NCI-H1930 (cell line): ENCODE measurements at regions not wholly inside any gene's neighbourhood (a gene's known extent, or its start where the extent isn't known, plus 50 kb on each side); places are given as distances from the start of the nearest gene placed in this dataset.
"Not testable (repeated sequence)": the region's sequence is repeated elsewhere in the genome, so short reads cannot be mapped to it uniquely, and the experiment has no call there.

Source experiments
- DNase-seq, 2 experiments: peaks; one replicate each; lab custom pipeline; 2025; lab: John Stamatoyannopoulos, UW

- DNase-seq: no peak
These were observed 98.0 kb downstream of the VCPKMT start for GRCh38 chr14:50018201-50018932.

DNA sequence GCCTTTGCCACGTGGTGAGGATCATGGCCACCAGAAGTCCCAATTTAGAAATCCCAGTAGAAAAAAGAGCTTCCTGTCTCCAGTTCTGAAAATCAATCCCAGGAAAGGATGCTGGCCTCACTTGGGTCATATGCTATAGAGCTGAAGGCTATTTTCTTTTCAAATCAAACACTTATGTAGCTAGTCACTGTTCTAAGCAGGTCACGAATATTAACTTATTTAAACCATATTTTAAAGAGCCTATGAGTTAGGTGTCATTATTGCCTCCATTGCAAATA, 97.5 kb downstream of the VCPKMT start:
- no peak for DNase-seq

- no peak for DNase-seq
These were observed 96.2 kb downstream of the VCPKMT start for GRCh38 chr14:50020184-50020583.

DNA sequence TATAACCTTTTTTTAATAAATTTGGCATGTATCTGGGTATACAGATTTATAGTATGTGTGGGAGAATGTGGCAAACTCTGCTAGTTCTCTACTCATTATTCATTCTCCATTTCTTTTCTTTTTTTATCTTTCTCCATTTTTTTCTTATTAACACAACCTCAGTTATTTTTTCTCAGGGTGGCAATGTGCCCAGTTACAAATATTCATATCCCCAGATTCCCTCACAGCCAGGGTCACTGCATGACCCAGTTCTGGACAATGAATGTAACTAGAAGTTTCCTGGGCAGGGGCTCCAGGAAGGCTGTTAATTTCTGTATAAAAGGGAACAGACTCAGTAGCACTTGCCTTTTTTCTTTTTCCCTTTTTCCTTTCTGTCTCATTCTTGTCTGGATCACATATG, 95.6 kb downstream of the VCPKMT start:
- DNase-seq: no peak

- no peak for DNase-seq
These were observed 94.9 kb downstream of the VCPKMT start for GRCh38 chr14:50021261-50022031.

DNA sequence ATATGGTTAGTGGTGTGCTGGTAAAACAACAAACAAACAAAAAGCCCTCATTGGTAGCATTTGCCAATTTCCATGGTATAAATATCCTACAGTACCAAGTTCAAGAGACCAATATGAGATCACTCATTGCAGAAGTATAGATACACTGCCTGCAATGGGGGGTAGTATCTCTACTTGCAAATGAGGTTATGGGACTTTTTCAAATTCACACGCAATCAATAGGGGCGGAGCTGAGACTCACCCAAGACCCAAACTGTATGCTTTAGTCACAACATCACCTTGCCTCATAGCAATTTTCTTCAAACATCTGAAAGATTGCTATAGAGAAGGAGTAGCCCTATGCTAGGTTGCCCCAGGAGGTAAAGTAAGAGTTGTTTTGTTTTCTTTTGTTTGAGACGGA, 93.7 kb downstream of the VCPKMT start:
- no peak for DNase-seq

- DNase-seq: no peak
These were observed 92.5 kb downstream of the VCPKMT start for GRCh38 chr14:50023671-50024490.

GRCh38 chr14:50025073-50025472, 91.3 kb downstream of the VCPKMT start:
- no peak for DNase-seq

GRCh38 chr14:50025776-50026175, 90.6 kb downstream of the VCPKMT start:
- no peak for DNase-seq

DNA sequence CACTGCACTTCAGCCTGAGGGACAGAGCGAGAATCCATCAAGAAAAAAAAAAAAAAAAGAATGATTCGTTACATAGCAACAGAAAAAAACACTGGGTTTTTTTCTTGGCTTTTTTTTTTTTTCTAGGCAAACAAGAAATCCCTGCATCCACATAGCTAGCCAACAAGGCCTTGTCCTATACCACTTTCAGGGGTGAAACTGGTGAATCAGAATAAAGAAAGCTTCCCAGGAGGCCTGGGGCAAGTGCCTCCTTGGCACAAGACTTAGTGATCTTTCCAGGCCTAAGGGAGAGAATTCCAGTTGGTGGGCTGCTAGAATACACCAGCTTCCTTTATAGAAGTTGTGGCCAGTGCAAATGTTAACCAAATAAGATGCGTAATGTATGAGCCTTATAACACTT, 90.0 kb downstream of the VCPKMT start:
- DNase-seq: no peak

DNA sequence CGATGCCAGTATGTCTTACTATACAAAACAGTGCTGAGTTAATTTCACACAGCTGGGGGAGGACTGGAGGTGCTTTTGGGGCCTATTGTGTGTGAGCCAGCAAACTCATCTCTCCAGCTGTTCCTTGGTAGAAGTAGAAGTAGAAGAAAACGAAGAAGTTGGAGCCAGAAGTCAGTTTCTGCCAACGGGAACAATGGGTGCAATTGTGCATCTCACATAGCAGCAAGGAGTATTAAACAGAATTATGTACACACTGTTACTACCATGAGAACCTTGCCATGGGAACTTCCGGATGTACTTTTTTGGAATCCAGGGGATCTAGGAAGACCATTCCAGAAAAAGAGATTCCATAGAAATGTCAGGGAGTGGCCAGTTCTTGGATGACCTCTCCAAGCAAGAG, 88.6 kb downstream of the VCPKMT start:
- no peak for DNase-seq

GRCh38 chr14:50028458-50028857, 87.9 kb downstream of the VCPKMT start:
- no peak for DNase-seq

- DNase-seq: no peak
These were observed 86.3 kb downstream of the VCPKMT start for GRCh38 chr14:50030036-50030435.

DNA sequence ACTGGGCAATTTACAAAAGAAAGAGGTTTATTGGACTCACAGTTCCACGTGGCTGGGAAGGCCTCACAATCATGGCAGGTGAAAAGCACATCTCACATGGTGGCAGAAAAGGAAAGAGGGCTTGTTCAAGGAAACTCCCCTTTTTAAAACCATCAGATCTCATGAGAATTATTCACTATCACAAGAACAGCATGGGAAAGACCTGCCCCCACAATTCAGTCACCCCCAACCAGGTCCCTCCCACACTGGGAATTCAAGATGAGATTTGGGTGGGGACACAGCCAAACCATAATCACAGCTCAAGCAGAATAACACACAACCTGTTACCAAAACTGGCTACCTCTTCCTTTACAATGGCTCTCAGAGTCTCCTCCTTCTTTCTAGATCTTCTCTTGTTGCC, 85.5 kb downstream of the VCPKMT start:
- not testable (repeated sequence) for DNase-seq

DNA sequence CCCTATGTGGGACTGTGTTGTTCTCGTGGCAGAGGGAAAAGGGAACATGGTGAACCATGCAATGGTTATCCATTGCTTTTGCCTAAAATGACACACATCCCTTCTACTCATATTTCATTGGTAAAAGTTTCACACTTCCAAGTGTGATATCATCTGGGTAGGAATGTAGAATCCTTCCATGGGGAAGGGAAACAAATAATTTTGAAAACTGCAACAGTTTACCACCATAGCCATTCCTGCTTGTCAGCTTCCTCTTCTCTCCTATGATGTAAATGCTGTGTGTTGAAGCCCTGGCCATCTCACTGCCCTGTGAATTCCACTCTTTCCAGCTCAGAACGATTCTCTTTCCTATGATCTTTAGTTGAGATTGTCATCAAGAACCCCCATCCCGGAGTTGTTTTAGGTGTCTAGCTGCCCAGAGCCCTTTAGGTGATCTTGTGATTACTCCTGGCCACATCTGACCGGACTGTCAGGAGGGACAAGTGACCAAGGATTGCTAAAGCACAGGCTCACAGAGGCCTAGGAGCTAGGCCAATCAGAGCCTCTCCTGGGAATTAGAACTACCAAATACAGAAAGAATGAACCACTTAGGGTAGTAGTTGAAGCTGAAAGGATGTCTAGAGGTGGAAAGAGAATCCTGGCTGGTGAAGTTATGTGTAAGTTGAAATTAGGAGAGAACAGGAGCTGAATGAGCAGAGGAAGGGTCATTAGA, 84.6 kb downstream of the VCPKMT start:
- DNase-seq: no peak

DNA sequence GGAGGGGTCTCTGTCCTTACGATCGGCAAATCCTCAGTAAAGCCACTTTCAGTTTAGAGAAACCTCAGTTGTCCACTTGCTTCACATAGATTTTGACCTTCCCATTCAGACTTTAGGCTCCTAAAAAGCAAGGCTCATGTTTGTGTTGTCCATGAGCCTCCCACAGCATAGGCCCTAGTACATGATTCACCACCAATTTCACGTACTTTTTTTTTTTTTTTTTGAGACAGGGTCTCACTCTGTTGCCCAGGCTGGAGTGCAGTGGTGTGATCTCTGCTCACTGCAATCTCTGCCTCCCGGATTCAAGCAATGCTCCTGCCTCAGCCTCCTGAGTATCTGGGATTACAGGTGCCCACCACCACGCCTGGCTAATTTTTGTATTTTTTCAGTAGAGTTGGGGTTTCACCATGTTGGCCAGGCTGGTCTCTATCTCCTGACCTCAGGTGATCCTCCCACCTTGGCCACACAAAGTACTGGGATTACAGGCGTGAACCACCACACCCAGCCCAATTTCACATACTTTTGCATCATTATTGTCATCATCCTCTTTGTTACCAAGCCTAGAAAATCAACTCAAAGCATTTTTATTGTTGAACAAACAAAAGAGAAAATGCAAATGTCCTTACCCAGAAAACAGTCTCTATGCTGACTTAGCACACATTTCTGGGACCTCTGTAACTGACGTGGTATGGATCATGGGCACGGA, 83.8 kb downstream of the VCPKMT start:
- not testable (repeated sequence) for DNase-seq

DNA sequence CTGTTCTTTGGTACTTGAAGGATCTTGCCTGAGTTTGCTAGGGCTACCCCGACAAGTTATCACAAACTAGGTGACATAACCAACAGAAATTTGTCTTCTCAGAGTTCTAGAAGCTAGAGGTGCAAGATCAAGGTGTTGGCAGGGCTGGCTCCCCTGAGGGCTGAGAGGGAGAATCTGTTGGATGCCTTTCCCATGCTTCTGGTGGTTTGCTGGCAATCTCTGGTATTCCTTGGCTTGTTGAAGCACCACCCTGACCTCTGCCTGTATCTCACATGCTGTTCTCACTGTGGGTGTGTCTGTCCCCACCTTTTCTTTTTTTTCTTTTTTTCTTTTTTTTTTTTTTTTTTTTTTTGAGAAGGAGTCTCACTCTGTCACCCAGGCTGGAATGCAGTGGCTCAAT, 81.2 kb downstream of the VCPKMT start:
- no peak for DNase-seq

- DNase-seq: no peak
These were observed 80.2 kb downstream of the VCPKMT start for GRCh38 chr14:50036211-50036610.

- no peak for DNase-seq
These were observed 79.7 kb downstream of the VCPKMT start for GRCh38 chr14:50036637-50037036.

DNA sequence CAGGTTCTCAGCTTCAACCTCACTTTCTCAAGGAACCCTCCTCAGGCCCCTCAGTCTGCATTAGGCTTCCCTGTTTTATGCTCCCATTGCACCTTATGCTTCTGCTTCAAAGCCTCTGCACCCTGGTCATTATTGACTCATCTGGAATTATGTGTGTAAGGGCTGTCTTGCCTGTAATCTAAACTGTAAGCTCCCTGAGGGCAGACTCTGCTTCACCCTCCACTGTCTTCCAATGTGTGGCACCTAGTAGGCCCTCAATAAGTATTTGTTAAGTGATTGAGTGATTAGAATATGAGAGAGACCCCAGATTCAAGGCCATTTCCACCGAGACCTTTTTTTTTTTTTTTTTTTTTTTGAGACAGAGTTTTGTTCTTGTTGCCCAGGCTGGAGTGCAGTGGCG, 79.1 kb downstream of the VCPKMT start:
- DNase-seq: no peak

GRCh38 chr14:50037852-50038251, 78.5 kb downstream of the VCPKMT start:
- no peak for DNase-seq
